CD4-positive, CD25-positive, alpha-beta regulatory T cell (primary cell): ENCODE measurements at regions not wholly inside any gene's neighbourhood (a gene's known extent, or its start where the extent isn't known, plus 50 kb on each side); places are given as distances from the start of the nearest gene placed in this dataset.

Source experiments
- ATAC-seq, 2 donors: fragments of 150-1000 bp; cut with Tn5 transposase; one replicate each; pipeline ENCODE4 v1.10.0; 2021; ENCODE audit warnings: low read depth in 2 of 2, moderate number of reproducible peaks in 2 of 2, moderate library complexity in 1 of 2
- DNase-seq, 3 donors: peaks; one replicate each; pipeline versions ENCODE4 v3.0.0 to v3.0.0-alpha.2; 2012 to 2022; ENCODE audit warnings: mixed read lengths in 1 of 3
- H3K27ac ChIP-seq: one replicate; pipeline ENCODE4 v1.7.0; 2013; ENCODE audit warnings: mild to moderate bottlenecking, low read length; ENCODE audit not compliant: insufficient read depth, poor library complexity, severe bottlenecking
- H3K27me3 ChIP-seq: one replicate; pipeline ENCODE4 v1.7.0; 2013; ENCODE audit warnings: low read length; ENCODE audit not compliant: control insufficient read depth, insufficient read depth
- H3K36me3 ChIP-seq: one replicate; pipeline ENCODE4 v1.7.0; 2013; ENCODE audit warnings: mild to moderate bottlenecking, low read length, moderate library complexity; ENCODE audit not compliant: control insufficient read depth, insufficient read depth
- H3K4me1 ChIP-seq: 2 replicates; pipeline ENCODE4 v1.7.0; 2013; ENCODE audit warnings: mild to moderate bottlenecking, low read length; ENCODE audit not compliant: insufficient read depth, control insufficient read depth, poor library complexity, severe bottlenecking
- H3K4me3 ChIP-seq: one replicate; pipeline ENCODE4 v1.7.0; 2013; ENCODE audit warnings: low read depth, mild to moderate bottlenecking, low read length, moderate library complexity
- H3K9me3 ChIP-seq, 2 experiments: 1 replicate in 1 of 2; 2 replicates in 1 of 2; pipeline ENCODE4 v1.7.0; 2013; ENCODE audit warnings: low read length in 2 of 2, mild to moderate bottlenecking in 1 of 2, moderate library complexity in 1 of 2; ENCODE audit not compliant: control insufficient read depth in 2 of 2
- H3K27ac Mint-ChIP-seq, 3 donors: one replicate each; pipeline ENCODE4 v1.8.0; 2020 to 2022; ENCODE audit warnings: mild to moderate bottlenecking in 3 of 3, mixed read lengths in 3 of 3, moderate library complexity in 2 of 3
- H3K27me3 Mint-ChIP-seq: one replicate; pipeline ENCODE4 v1.8.0; 2022; ENCODE audit warnings: mild to moderate bottlenecking, mixed read lengths
- H3K36me3 Mint-ChIP-seq: one replicate; pipeline ENCODE4 v1.8.0; 2020; ENCODE audit warnings: mixed read lengths
- H3K4me1 Mint-ChIP-seq, 4 donors: one replicate each; pipeline ENCODE4 v1.8.0; 2020 to 2022; ENCODE audit warnings: mixed read lengths in 4 of 4, mild to moderate bottlenecking in 1 of 4
- H3K4me3 Mint-ChIP-seq, 4 donors: one replicate each; pipeline ENCODE4 v1.8.0; 2020 to 2022; ENCODE audit warnings: mild to moderate bottlenecking in 4 of 4, mixed read lengths in 4 of 4, moderate library complexity in 3 of 4
- H3K9me3 Mint-ChIP-seq, 7 donors: one replicate each; pipeline ENCODE4 v1.8.0; 2020 to 2022; ENCODE audit warnings: mixed read lengths in 7 of 7, mild to moderate bottlenecking in 3 of 7, moderate library complexity in 2 of 7

DNA sequence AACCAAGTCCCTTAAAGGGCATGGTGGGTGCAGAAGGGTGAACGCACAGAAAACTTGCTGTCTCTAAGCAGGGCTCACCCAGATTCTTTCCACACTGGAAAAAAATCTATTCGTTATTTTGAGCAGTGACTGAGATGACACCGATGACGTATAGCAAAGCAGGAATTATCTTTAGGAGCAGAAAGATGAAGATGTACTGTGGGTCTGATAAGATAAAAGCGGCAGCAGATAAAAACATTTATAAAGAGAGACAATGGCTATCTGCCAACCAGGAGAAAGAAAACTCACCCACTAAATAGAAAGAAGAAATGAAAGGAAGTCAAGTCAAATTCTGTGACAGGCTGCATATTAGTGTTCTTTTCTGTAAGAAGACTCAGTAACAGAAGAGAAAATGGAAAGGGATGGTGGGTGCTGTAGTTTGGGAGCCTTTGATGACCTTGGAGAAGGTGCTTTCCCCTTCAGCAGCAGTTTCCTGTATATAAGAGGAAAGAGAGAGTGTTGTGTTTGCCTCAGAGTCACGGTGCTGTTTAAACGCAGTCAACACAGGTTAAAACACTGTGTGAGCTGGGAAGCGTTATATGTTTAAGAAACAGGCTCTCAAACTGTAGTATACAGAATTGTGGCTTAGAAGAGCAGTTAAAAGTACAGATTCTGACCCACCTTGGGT, 111.6 kb downstream of the AQP9 start:
- Mint-ChIP-seq H3K27ac (peak overlapping the region; percentile 47 to 77 (median 63)), H3K27me3 (peaks cover 19% of the 10 kb centered on the region), H3K4me3 (peak overlapping the region; percentile 2 to 87 (median 84)), H3K9me3 (no peaks in the 10 kb centered on the region), H3K36me3 (no peaks in the 10 kb centered on the region), H3K4me1 (peaks cover 6 to 31% (median 13%) of the 10 kb centered on the region in 4 donors)
- no peaks in the 10 kb centered on the region for H3K36me3 ChIP-seq
- H3K27ac ChIP-seq: no peak overlapping the region
- H3K4me1 ChIP-seq: peaks cover 15% of the 10 kb centered on the region
- peak overlapping the region; percentile 81 for H3K4me3 ChIP-seq
- no peaks in the 10 kb centered on the region for H3K9me3 ChIP-seq
- ATAC-seq (peak; percentile 62 to 63), DNase-seq (peak in 2 of 3 donors; percentile 15 to 68)
- peaks cover 4% of the 10 kb centered on the region for H3K27me3 ChIP-seq

GRCh38 chr15:58252586-58253323, 114.6 kb downstream of the AQP9 start:
- Mint-ChIP-seq H3K9me3 (no peaks in the 10 kb centered on the region), H3K27me3 (peaks cover 23% of the 10 kb centered on the region), H3K36me3 (no peaks in the 10 kb centered on the region), H3K27ac (no peak overlapping the region), H3K4me3 (no peak overlapping the region), H3K4me1 (peaks cover 6 to 26% (median 13%) of the 10 kb centered on the region in 4 donors)
- H3K9me3 ChIP-seq: no peaks in the 10 kb centered on the region
- ATAC-seq (no peak), DNase-seq (no peak)
- H3K27ac ChIP-seq: no peak overlapping the region
- H3K4me1 ChIP-seq: peaks cover 15% of the 10 kb centered on the region
- H3K27me3 ChIP-seq: peaks cover 3% of the 10 kb centered on the region
- no peak overlapping the region for H3K4me3 ChIP-seq
- H3K36me3 ChIP-seq: no peaks in the 10 kb centered on the region

GRCh38 chr15:58257776-58258325, 119.7 kb downstream of the AQP9 start:
- Mint-ChIP-seq H3K9me3 (no peaks in the 10 kb centered on the region), H3K27ac (no peak overlapping the region), H3K27me3 (peaks cover 22% of the 10 kb centered on the region), H3K4me3 (no peak overlapping the region), H3K36me3 (no peaks in the 10 kb centered on the region), H3K4me1 (no peaks in the 10 kb centered on the region)
- ATAC-seq: no peak
- H3K27me3 ChIP-seq: peaks cover 1% of the 10 kb centered on the region
- no peaks in the 10 kb centered on the region for H3K9me3 ChIP-seq
- no peaks in the 10 kb centered on the region for H3K36me3 ChIP-seq
- no peak overlapping the region for H3K4me3 ChIP-seq
- H3K27ac ChIP-seq: no peak overlapping the region
- DNase-seq: no peak
- H3K4me1 ChIP-seq: no peaks in the 10 kb centered on the region

DNA sequence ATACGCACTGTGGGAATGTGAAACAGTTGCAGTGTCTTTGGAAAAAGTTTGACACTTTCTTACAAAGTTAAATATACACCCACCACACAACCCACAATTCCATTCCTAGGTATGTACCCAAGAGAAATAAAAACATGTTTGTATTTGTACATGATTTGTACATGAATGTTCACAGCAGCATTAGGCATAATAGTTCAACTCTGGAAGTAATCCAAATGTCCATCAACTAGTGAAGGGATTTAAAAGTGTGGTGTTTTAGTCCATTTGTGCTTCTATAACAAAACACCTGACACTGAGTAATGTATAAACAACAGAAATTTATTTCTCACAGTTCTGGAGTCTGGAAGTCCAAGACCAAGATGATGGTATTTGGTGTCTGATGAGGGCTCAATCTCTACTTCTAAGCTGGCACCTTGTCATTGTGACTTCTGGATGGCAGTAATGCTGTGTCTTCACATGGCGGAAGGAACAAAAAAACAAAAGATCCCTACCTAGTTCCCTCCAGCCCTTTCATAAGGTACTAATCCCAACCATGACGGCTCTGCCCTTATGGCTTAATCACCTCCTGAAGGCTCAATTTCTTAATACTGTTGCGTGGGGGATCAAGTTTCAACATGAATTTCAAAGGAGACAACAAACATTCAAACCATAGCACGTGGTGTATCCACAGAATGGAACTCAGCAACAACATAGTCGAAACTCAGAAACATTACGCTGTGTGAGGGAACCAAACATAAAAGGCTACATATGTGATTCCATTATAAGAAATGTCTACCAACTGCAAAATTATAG, 120.5 kb downstream of the AQP9 start:
- H3K27me3 ChIP-seq: peaks cover 1% of the 10 kb centered on the region
- Mint-ChIP-seq H3K36me3 (no peaks in the 10 kb centered on the region), H3K27me3 (peaks cover 15% of the 10 kb centered on the region), H3K4me3 (no peak overlapping the region), H3K9me3 (no peaks in the 10 kb centered on the region), H3K27ac (no peak overlapping the region), H3K4me1 (peaks cover 1 to 6% (median 2%) of the 10 kb centered on the region in 4 donors)
- H3K4me1 ChIP-seq: peaks cover 3% of the 10 kb centered on the region
- no peak for ATAC-seq
- H3K27ac ChIP-seq: no peak overlapping the region
- H3K9me3 ChIP-seq: no peaks in the 10 kb centered on the region
- H3K36me3 ChIP-seq: no peaks in the 10 kb centered on the region
- H3K4me3 ChIP-seq: no peak overlapping the region
- DNase-seq: no peak

GRCh38 chr15:58260205-58260724, 122.1 kb downstream of the AQP9 start:
- Histone ChIP-seq H3K9me3 (no peaks in the 10 kb centered on the region), H3K27me3 (no peaks in the 10 kb centered on the region), H3K4me3 (no peak overlapping the region), H3K4me1 (peaks cover 9% of the 10 kb centered on the region), H3K36me3 (no peaks in the 10 kb centered on the region), H3K27ac (no peak overlapping the region)
- Mint-ChIP-seq H3K4me3 (no peak overlapping the region), H3K27me3 (peaks cover 8% of the 10 kb centered on the region), H3K4me1 (peaks cover 5 to 11% (median 7%) of the 10 kb centered on the region in 4 donors), H3K36me3 (no peaks in the 10 kb centered on the region), H3K27ac (no peak overlapping the region), H3K9me3 (no peaks in the 10 kb centered on the region)
- DNase-seq (no peak), ATAC-seq (no peak)

- Histone ChIP-seq H3K4me3 (no peak overlapping the region), H3K27ac (no peak overlapping the region), H3K4me1 (peaks cover 9% of the 10 kb centered on the region), H3K9me3 (no peaks in the 10 kb centered on the region), H3K27me3 (no peaks in the 10 kb centered on the region), H3K36me3 (no peaks in the 10 kb centered on the region)
- Mint-ChIP-seq H3K9me3 (no peaks in the 10 kb centered on the region), H3K4me1 (peaks cover 5 to 11% (median 7%) of the 10 kb centered on the region in 4 donors), H3K4me3 (no peak overlapping the region), H3K27me3 (peaks cover 8% of the 10 kb centered on the region), H3K36me3 (no peaks in the 10 kb centered on the region), H3K27ac (no peak overlapping the region)
- DNase-seq: no peak
- ATAC-seq: no peak
Observed at GRCh38 chr15:58260725-58261267, 122.6 kb downstream of the AQP9 start.

GRCh38 chr15:58261368-58261767, 123.2 kb downstream of the AQP9 start:
- ATAC-seq (no peak), DNase-seq (no peak)
- Histone ChIP-seq H3K36me3 (no peaks in the 10 kb centered on the region), H3K27ac (no peak overlapping the region), H3K9me3 (no peaks in the 10 kb centered on the region), H3K4me1 (peaks cover 9% of the 10 kb centered on the region), H3K4me3 (no peak overlapping the region), H3K27me3 (no peaks in the 10 kb centered on the region)
- Mint-ChIP-seq H3K9me3 (no peaks in the 10 kb centered on the region), H3K27ac (no peak overlapping the region), H3K4me1 (peaks cover 5 to 11% (median 7%) of the 10 kb centered on the region in 4 donors), H3K36me3 (no peaks in the 10 kb centered on the region), H3K27me3 (peaks cover 9% of the 10 kb centered on the region), H3K4me3 (no peak overlapping the region)
